SK-N-MC (cell line): ENCODE measurements at regions not wholly inside any gene's neighbourhood (a gene's known extent, or its start where the extent isn't known, plus 50 kb on each side); places are given as distances from the start of the nearest gene placed in this dataset.

Experiments
- EZH2 ChIP-seq: fragments of 200-600 bp; sonication (generic); IDR thresholded peaks from one replicate; pipeline ENCODE4 v1.6.1; 2017; ENCODE audit warnings: antibody characterized with exemption
- FOXP2 ChIP-seq: optimal IDR thresholded peaks from 2 replicates; pipeline ENCODE3; 2011; ENCODE audit warnings: mild to moderate bottlenecking, moderate library complexity; ENCODE audit not compliant: insufficient read depth; ENCODE audit errors: extremely low read length, control extremely low read depth
- POLR2AphosphoS5 ChIP-seq: IDR thresholded peaks from 2 replicates; pipeline ENCODE4 v1.6.1; 2012; ENCODE audit warnings: mild to moderate bottlenecking, low read depth, low read length, borderline replicate concordance

GRCh38 chr6:44657206-44657819, 269.8 kb downstream of the CDC5L start:
- no peak for TF ChIP-seq EZH2
- TF ChIP-seq POLR2AphosphoS5 = no peak
- TF ChIP-seq FOXP2 = no peak
